Dermis microvascular lymphatic vessel endothelial cell (primary cell): ENCODE measurements at regions not wholly inside any gene's neighbourhood (a gene's known extent, or its start where the extent isn't known, plus 50 kb on each side); places are given as distances from the start of the nearest gene placed in this dataset.
"Not testable (repeated sequence)": the region's sequence is repeated elsewhere in the genome, so short reads cannot be mapped to it uniquely, and the experiment has no call there.

Experiments
- DNase-seq, 2 donors: peaks; one replicate each; pipeline versions ENCODE4 v3.0.0 to v3.0.0-alpha.2; 2010; ENCODE audit warnings: low read depth in 2 of 2

GRCh38 chr5:27095761-27096160 is 57.4 kb upstream of the CDH9 start:
- not testable (repeated sequence) for DNase-seq

DNA sequence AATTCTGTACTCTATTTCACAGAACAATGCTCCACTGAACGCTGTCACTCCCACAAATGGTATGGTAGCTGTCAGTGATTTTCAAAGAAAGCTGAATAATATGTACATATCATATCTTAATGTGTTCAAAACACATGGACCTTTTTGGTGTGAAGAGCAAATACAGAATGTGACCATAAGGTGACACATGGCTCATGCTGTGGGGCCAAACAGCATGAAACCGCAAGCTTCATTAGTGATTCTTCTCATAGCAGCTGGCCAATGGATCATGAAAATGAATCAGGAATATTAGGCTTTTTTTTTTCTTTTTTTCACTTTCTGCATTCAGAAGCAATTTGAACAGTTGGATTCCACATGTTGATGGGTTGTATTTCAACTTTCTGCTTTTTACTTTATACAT is 54.9 kb upstream of the CDH9 start:
- DNase-seq: no peak

DNA sequence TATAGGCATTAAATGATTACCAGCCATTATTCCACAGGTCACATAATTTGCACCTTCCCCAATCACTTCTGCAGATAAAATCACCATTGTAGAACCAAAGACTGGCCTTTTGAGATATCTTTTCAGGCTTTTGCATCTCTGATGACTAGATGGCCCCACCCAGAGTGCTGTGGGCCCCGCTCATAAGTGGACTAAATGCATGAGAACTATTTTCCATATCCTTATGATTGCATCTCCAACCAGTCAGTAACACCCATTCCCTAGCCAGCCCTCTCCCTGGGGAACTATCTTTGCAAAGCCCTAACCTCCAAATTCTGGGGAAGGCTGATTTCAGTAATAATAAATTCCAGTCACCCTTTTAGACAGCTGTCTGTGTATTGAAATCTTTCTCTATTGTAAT is 53.5 kb upstream of the CDH9 start:
- DNase-seq: no peak

DNA sequence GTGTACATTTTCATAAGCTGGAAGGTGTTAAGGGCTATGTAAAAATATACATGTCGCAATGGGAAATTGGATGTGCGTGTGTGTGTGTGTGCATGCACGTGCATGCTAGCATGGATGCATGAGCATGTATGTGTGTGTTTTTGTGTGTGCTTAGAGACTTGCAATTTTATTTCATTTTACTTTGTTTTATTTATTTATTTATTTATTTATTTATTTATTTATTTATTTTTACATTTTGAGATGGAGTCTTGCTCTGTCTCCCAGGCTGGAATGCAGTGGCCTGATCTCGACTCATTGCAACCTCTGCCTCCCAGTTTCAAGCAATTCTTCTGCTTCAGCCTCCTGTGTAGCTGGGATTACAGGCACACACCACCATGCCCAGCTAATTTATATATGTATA is 50.4 kb upstream of the CDH9 start:
- DNase-seq: not testable (repeated sequence)
